Nephron (organoid): ENCODE measurements at regions not wholly inside any gene's neighbourhood (a gene's known extent, or its start where the extent isn't known, plus 50 kb on each side); places are given as distances from the start of the nearest gene placed in this dataset.

ENCODE experiments used
- H3K27ac Mint-ChIP-seq, 3 experiments: 2 replicates each; pipeline ENCODE4 v1.8.0; 2020; ENCODE audit warnings: mixed read lengths in 3 of 3, mild to moderate bottlenecking in 2 of 3, moderate library complexity in 1 of 3
- H3K27me3 Mint-ChIP-seq: 2 replicates; pipeline ENCODE4 v1.8.0; 2021; ENCODE audit warnings: low read depth, mild to moderate bottlenecking, moderate library complexity, mixed read lengths
- H3K36me3 Mint-ChIP-seq: 2 replicates; pipeline ENCODE4 v1.8.0; 2020; ENCODE audit warnings: low read depth, mixed read lengths
- H3K4me1 Mint-ChIP-seq: 2 replicates; pipeline ENCODE4 v1.8.0; 2020; ENCODE audit warnings: mixed read lengths
- H3K4me3 Mint-ChIP-seq, 3 experiments: 2 replicates each; pipeline ENCODE4 v1.8.0; 2020; ENCODE audit warnings: mild to moderate bottlenecking in 3 of 3, mixed read lengths in 3 of 3, moderate library complexity in 2 of 3
- H3K9me3 Mint-ChIP-seq: 2 replicates; pipeline ENCODE4 v1.8.0; 2020; ENCODE audit warnings: mixed read lengths
- CTCF ChIP-seq, 3 experiments: fragments of 200-600 bp; sonication (generic); IDR thresholded peaks; one replicate each; pipeline ENCODE4 v1.5.0; 2021; ENCODE audit warnings: antibody characterized with exemption in 3 of 3; ENCODE audit not compliant: unreplicated experiment in 3 of 3

GRCh38 chr14:25436288-25436875 is 386.4 kb upstream of the STXBP6 start:
- no peak for TF ChIP-seq CTCF (IDR thresholded peaks at IDR 0.05; ENCODE audit: unreplicated experiment in 3 of 3)
- H3K9me3 Mint-ChIP-seq = peaks cover 18% of the 10 kb centered on the region
- no peaks in the 10 kb centered on the region for H3K4me1 Mint-ChIP-seq
- H3K27me3 Mint-ChIP-seq = no peaks in the 10 kb centered on the region
- no peak overlapping the region for H3K4me3 Mint-ChIP-seq
- no peak overlapping the region for H3K27ac Mint-ChIP-seq
- H3K36me3 Mint-ChIP-seq = no peaks in the 10 kb centered on the region

- peaks cover 14% of the 10 kb centered on the region for H3K9me3 Mint-ChIP-seq
- no peaks in the 10 kb centered on the region for H3K36me3 Mint-ChIP-seq
- H3K4me1 Mint-ChIP-seq = no peaks in the 10 kb centered on the region
Observed at GRCh38 chr14:25431211-25432076, 381.5 kb upstream of the STXBP6 start.

GRCh38 chr14:25430808-25431207 is 380.9 kb upstream of the STXBP6 start:
- no peaks in the 10 kb centered on the region for H3K27me3 Mint-ChIP-seq
- H3K4me3 Mint-ChIP-seq = no peak overlapping the region
- peaks cover 14% of the 10 kb centered on the region for H3K9me3 Mint-ChIP-seq
- no peak overlapping the region for H3K27ac Mint-ChIP-seq
- no peaks in the 10 kb centered on the region for H3K36me3 Mint-ChIP-seq
- no peak for TF ChIP-seq CTCF (IDR thresholded peaks at IDR 0.05; ENCODE audit: unreplicated experiment in 3 of 3)
- H3K4me1 Mint-ChIP-seq = no peaks in the 10 kb centered on the region

More at GRCh38 chr14:25431211-25432076, 381.5 kb upstream of the STXBP6 start:
- H3K27me3 Mint-ChIP-seq = no peaks in the 10 kb centered on the region
- peak; percentile 34 to 53 (median 38) for TF ChIP-seq CTCF (IDR thresholded peaks at IDR 0.05; ENCODE audit: unreplicated experiment in 3 of 3)
- no peak overlapping the region for H3K27ac Mint-ChIP-seq
- no peak overlapping the region for H3K4me3 Mint-ChIP-seq

- Mint-ChIP-seq H3K27me3 (no peaks in the 10 kb centered on the region), H3K4me1 (no peaks in the 10 kb centered on the region), H3K27ac (no peak overlapping the region), H3K9me3 (no peaks in the 10 kb centered on the region), H3K4me3 (no peak overlapping the region), H3K36me3 (no peaks in the 10 kb centered on the region)
- no peak for TF ChIP-seq CTCF (IDR thresholded peaks at IDR 0.05; ENCODE audit: unreplicated experiment in 3 of 3)
Observed at GRCh38 chr14:25412998-25413397, 363.1 kb upstream of the STXBP6 start.

GRCh38 chr14:25411781-25412757 is 362.1 kb upstream of the STXBP6 start:
- H3K9me3 Mint-ChIP-seq = no peaks in the 10 kb centered on the region
- peak; percentile 11 to 44 (median 15) for TF ChIP-seq CTCF (IDR thresholded peaks at IDR 0.05; ENCODE audit: unreplicated experiment in 3 of 3)
- no peaks in the 10 kb centered on the region for H3K27me3 Mint-ChIP-seq
- H3K36me3 Mint-ChIP-seq = no peaks in the 10 kb centered on the region
- H3K4me1 Mint-ChIP-seq = no peaks in the 10 kb centered on the region
- H3K27ac Mint-ChIP-seq = no peak overlapping the region
- H3K4me3 Mint-ChIP-seq = no peak overlapping the region
